ENCODE measurements at regions not wholly inside any gene's neighbourhood (a gene's known extent, or its start where the extent isn't known, plus 50 kb on each side); places are given as distances from the start of the nearest gene placed in this dataset.
"Not testable (repeated sequence)": the region's sequence is repeated elsewhere in the genome, so short reads cannot be mapped to it uniquely, and the experiment has no call there.

- no peak for DNase-seq (ENCODE audit: low read depth)
- no peaks in the 10 kb centered on the region for H4K20me1 ChIP-seq (ENCODE audit: insufficient read depth, low read length)
- no peak for FAIRE-seq
Observed at GRCh38 chr5:179451114-179451827, 99.1 kb upstream of the RUFY1 start.

GRCh38 chr5:179449950-179450349 is 100.4 kb upstream of the RUFY1 start:
- not testable (repeated sequence) for H3K4me1 ChIP-seq (ENCODE audit: insufficient read depth, low read length); DNase-seq (ENCODE audit: low read depth); H3K36me3 Mint-ChIP-seq (ENCODE audit: low read depth, unreplicated experiment); H3K79me2 ChIP-seq (ENCODE audit: insufficient read depth, low read length); H3K27me3 ChIP-seq (ENCODE audit: insufficient read depth, low read length); H3K9me3 ChIP-seq (ENCODE audit: insufficient read depth, low read depth, low read length); H2AFZ ChIP-seq (ENCODE audit: low read depth, low read length); H3K4me3 Mint-ChIP-seq (ENCODE audit: unreplicated experiment); H3K4me2 ChIP-seq (ENCODE audit: low read length); H3K27ac ChIP-seq (ENCODE audit: low read depth, low read length); H4K20me1 ChIP-seq (ENCODE audit: insufficient read depth, low read length); H3K27me3 Mint-ChIP-seq (ENCODE audit: low read depth, unreplicated experiment); H3K4me1 Mint-ChIP-seq (ENCODE audit: low read depth, unreplicated experiment); H3K36me3 ChIP-seq (ENCODE audit: insufficient read depth, low read length); FAIRE-seq; H3K9ac ChIP-seq (ENCODE audit: low read length); H3K27ac Mint-ChIP-seq (ENCODE audit: unreplicated experiment); H3K4me3 ChIP-seq (ENCODE audit: insufficient read depth, low read depth, low read length)
- peaks cover 28% of the 10 kb centered on the region for H3K9me3 Mint-ChIP-seq (ENCODE audit: unreplicated experiment)

More at GRCh38 chr5:179451114-179451827, 99.1 kb upstream of the RUFY1 start:
- Mint-ChIP-seq H3K27me3 (ENCODE audit: low read depth, unreplicated experiment) (peaks cover 4% of the 10 kb centered on the region), H3K36me3 (ENCODE audit: low read depth, unreplicated experiment) (no peaks in the 10 kb centered on the region), H3K4me3 (ENCODE audit: unreplicated experiment) (no peak overlapping the region), H3K27ac (ENCODE audit: unreplicated experiment) (no peak overlapping the region), H3K9me3 (ENCODE audit: unreplicated experiment) (peaks cover 32% of the 10 kb centered on the region), H3K4me1 (ENCODE audit: low read depth, unreplicated experiment) (no peaks in the 10 kb centered on the region)
- Histone ChIP-seq H3K27me3 (ENCODE audit: insufficient read depth, low read length) (no peaks in the 10 kb centered on the region), H3K4me2 (ENCODE audit: low read length) (no peak overlapping the region), H3K9me3 (ENCODE audit: insufficient read depth, low read depth, low read length) (peaks cover 8% of the 10 kb centered on the region), H3K27ac (ENCODE audit: low read depth, low read length) (no peak overlapping the region), H3K4me3 (ENCODE audit: insufficient read depth, low read depth, low read length) (no peak overlapping the region), H3K9ac (ENCODE audit: low read length) (no peak overlapping the region), H3K79me2 (ENCODE audit: insufficient read depth, low read length) (no peaks in the 10 kb centered on the region), H2AFZ (ENCODE audit: low read depth, low read length) (no peak overlapping the region), H3K4me1 (ENCODE audit: insufficient read depth, low read length) (no peaks in the 10 kb centered on the region), H3K36me3 (ENCODE audit: insufficient read depth, low read length) (no peaks in the 10 kb centered on the region)
- TF ChIP-seq EZH2 (IDR thresholded peaks at IDR 0.05; ENCODE audit: insufficient read depth, low read length) (no peak), CTCF (IDR thresholded peaks at IDR 0.05; ENCODE audit: insufficient read depth, low read depth, low read length) (no peak)

- not testable (repeated sequence) for H2AFZ ChIP-seq (ENCODE audit: low read depth, low read length); H3K4me2 ChIP-seq (ENCODE audit: low read length); H3K27ac Mint-ChIP-seq (ENCODE audit: unreplicated experiment); H3K36me3 Mint-ChIP-seq (ENCODE audit: low read depth, unreplicated experiment); H3K27me3 Mint-ChIP-seq (ENCODE audit: low read depth, unreplicated experiment); H3K9me3 ChIP-seq (ENCODE audit: insufficient read depth, low read depth, low read length); H3K27ac ChIP-seq (ENCODE audit: low read depth, low read length); H3K36me3 ChIP-seq (ENCODE audit: insufficient read depth, low read length); H3K4me3 Mint-ChIP-seq (ENCODE audit: unreplicated experiment); DNase-seq (ENCODE audit: low read depth); FAIRE-seq; H3K27me3 ChIP-seq (ENCODE audit: insufficient read depth, low read length); H3K4me1 ChIP-seq (ENCODE audit: insufficient read depth, low read length); H3K9ac ChIP-seq (ENCODE audit: low read length); H4K20me1 ChIP-seq (ENCODE audit: insufficient read depth, low read length); H3K79me2 ChIP-seq (ENCODE audit: insufficient read depth, low read length); H3K4me3 ChIP-seq (ENCODE audit: insufficient read depth, low read depth, low read length); H3K4me1 Mint-ChIP-seq (ENCODE audit: low read depth, unreplicated experiment)
- peaks cover 22% of the 10 kb centered on the region for H3K9me3 Mint-ChIP-seq (ENCODE audit: unreplicated experiment)
Observed at GRCh38 chr5:179448282-179448681, 102.1 kb upstream of the RUFY1 start.

DNA sequence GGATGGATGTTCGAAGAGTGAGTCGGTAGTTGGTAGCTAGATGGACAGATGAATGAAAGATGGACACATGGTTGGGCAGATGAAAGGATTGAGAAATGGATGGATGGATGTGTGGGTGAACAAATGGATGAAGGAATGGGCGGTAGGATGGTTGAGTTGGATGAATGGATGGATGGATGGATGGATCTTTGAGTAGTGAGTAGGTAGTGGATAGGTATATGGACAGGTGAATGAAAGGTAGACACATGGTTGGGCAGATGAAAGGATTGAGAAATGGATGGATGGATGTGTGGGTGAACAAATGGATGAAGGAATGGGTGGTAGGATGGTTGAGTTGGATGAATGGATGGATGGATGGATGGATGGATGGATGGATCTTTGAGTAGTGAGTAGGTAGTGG is 97.0 kb upstream of the ADAMTS2 start:
- not testable (repeated sequence) for H3K4me3 ChIP-seq (ENCODE audit: insufficient read depth, low read depth, low read length); H3K4me2 ChIP-seq (ENCODE audit: low read length); H3K36me3 Mint-ChIP-seq (ENCODE audit: low read depth, unreplicated experiment); H3K27ac Mint-ChIP-seq (ENCODE audit: unreplicated experiment); H3K27me3 Mint-ChIP-seq (ENCODE audit: low read depth, unreplicated experiment); H3K4me1 ChIP-seq (ENCODE audit: insufficient read depth, low read length); H3K4me1 Mint-ChIP-seq (ENCODE audit: low read depth, unreplicated experiment); H3K4me3 Mint-ChIP-seq (ENCODE audit: unreplicated experiment); H3K27ac ChIP-seq (ENCODE audit: low read depth, low read length); H2AFZ ChIP-seq (ENCODE audit: low read depth, low read length); H3K36me3 ChIP-seq (ENCODE audit: insufficient read depth, low read length); H3K9me3 ChIP-seq (ENCODE audit: insufficient read depth, low read depth, low read length); DNase-seq (ENCODE audit: low read depth); H3K9ac ChIP-seq (ENCODE audit: low read length); H3K9me3 Mint-ChIP-seq (ENCODE audit: unreplicated experiment); H4K20me1 ChIP-seq (ENCODE audit: insufficient read depth, low read length); FAIRE-seq; H3K27me3 ChIP-seq (ENCODE audit: insufficient read depth, low read length); H3K79me2 ChIP-seq (ENCODE audit: insufficient read depth, low read length)

Measured in astrocyte (in vitro differentiated cells and primary cell).